ENCODE measurements at regions not wholly inside any gene's neighbourhood (a gene's known extent, or its start where the extent isn't known, plus 50 kb on each side); places are given as distances from the start of the nearest gene placed in this dataset.

DNA sequence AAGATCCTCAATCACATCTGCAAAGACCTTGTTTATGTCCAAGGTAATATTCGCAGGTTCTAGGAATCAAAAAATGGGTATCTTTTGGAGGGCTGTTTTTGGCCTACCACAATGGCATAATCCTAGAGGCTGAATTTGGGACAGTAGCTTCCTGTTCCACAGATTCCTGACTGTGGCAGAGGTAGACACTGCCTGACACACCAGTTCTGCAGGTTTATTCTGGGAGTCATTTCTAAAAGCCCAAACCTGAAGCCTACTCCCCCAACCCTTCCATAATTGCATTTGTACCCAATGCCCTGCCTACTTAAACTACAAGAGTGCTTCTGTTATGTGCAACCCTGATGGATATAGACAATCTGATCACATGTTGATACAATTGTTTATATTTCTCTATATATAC lies 378.9 kb downstream of the PCNX1 start:
- TF ChIP-seq, protein P1, sequence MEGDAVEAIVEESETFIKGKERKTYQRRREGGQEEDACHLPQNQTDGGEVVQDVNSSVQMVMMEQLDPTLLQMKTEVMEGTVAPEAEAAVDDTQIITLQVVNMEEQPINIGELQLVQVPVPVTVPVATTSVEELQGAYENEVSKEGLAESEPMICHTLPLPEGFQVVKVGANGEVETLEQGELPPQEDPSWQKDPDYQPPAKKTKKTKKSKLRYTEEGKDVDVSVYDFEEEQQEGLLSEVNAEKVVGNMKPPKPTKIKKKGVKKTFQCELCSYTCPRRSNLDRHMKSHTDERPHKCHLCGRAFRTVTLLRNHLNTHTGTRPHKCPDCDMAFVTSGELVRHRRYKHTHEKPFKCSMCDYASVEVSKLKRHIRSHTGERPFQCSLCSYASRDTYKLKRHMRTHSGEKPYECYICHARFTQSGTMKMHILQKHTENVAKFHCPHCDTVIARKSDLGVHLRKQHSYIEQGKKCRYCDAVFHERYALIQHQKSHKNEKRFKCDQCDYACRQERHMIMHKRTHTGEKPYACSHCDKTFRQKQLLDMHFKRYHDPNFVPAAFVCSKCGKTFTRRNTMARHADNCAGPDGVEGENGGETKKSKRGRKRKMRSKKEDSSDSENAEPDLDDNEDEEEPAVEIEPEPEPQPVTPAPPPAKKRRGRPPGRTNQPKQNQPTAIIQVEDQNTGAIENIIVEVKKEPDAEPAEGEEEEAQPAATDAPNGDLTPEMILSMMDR (conservative IDR thresholded peaks at IDR 0.05; ENCODE audit: low read length), result no peak
- no peak overlapping the region for H3K4me3 ChIP-seq (ENCODE audit: low read length)
- DNase-seq (ENCODE audit: low read depth), result no peak

DNA sequence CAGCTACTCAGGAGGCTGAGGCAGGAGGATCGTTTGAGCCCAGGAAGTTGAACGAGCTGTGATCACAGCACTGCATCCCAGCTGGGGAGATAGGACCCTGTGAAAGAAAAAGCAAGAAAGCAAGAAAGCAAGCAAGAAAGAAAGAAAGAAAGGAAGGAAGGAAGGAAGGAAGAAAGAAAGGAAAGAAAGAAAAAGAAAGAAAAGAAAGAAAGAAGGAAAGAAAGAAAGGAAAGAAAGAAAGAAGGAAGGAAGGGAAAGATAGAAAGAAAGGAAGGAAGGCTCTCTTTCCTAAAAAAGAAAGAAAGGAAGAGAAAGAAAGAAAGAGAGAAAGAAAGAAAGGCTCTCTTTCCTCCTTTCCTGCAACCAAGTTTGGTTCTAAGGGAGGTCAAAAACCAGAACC lies 380.3 kb downstream of the PCNX1 start:
- no peak overlapping the region for H3K4me3 ChIP-seq (ENCODE audit: low read length)
- no peak for DNase-seq (ENCODE audit: low read depth)
- TF ChIP-seq, protein P1 (conservative IDR thresholded peaks at IDR 0.05; ENCODE audit: low read length), result no peak

DNA sequence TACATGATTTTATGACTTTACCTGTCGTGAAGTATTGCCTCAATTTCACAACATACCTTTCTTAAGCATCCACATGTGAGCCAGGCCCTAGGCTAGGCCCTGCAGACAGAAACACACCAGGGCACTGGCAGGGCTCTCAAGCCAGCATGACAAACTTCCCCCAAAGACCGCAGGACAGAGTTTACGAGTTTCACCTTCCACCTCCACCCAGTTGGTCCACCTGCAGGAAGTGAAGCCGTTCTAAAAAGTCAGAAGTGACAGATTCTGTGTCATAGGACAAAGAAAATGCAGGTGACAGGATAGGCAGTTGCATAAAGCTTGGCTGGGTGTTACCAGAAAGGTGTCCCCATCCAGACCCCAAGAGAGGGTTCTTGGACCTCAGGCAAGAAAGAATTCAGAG lies 382.3 kb downstream of the PCNX1 start:
- no peak overlapping the region for H3K4me3 ChIP-seq (ENCODE audit: low read length)
- no peak for DNase-seq (ENCODE audit: low read depth)
- TF ChIP-seq, protein P1 (conservative IDR thresholded peaks at IDR 0.05; ENCODE audit: low read length), result no peak

DNA sequence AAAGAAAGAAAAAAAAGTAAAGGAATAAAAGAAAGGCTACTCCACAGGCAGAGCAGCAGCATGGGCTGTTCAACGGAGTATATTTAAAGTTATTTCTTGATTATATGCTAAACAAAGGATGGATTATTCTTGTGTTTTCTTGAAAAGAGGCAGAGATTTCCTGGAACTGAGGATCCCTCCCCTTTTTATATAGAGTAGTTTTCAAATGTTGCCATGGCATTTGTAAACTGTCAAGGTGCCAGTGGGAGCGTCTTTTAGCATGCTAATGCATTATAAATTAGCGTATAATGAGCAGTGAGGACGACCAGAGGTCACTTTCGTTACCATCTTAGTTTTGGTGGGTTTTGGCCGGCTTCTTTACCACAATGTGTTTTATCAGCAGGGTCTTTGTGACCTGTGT lies 383.0 kb downstream of the PCNX1 start:
- TF ChIP-seq, protein P1 (conservative IDR thresholded peaks at IDR 0.05; ENCODE audit: low read length), result no peak
- H3K4me3 ChIP-seq (ENCODE audit: low read length), result no peak overlapping the region
- DNase-seq (ENCODE audit: low read depth), result no peak

DNA sequence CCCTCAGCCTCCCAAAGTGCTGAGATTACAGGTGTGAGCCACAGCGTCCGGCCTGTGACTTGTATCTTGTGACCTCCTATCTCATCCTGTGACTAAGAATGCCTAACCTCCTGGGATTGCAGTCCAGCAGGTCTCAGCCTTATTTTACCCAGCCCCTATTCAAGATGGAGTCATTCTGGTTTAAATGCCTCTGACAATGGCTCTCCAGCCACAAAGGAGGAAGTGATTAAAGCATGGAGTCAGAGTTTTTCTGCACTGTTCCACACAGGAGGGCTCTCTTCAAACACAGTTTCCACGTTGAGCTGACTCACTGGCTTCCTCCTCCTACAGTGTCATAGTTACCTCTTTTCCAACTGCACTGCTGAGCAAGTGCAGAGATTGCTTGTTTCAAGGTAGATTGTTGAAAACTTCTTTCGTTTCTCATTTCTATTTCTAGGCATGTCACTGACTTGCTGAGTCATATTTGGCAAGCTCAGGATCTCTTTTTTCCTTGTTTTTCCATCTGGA lies 383.8 kb downstream of the PCNX1 start:
- H3K4me3 ChIP-seq (ENCODE audit: low read length), result no peak overlapping the region
- DNase-seq (ENCODE audit: low read depth), result peak; percentile 56
- TF ChIP-seq, protein P1 (conservative IDR thresholded peaks at IDR 0.05; ENCODE audit: low read length), result no peak

DNA sequence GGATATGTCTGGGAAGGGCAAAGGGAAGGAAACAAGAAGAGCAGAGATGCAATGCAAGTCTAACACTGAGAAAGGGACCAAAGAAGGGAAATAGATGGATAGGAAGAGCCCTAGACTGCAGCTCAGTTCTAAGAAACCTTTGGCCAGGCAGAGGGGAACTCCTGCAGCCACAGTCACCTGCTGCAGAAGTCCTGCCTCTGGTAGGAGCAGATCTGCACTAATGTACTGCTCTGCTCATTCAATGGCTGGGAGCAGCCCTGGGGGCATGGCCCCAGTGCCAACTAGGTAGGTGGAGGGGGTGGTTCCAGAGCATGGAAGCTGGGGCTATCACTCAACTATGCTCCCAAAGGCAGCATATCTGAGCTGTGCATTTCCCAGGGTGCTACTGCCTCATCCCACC lies 388.9 kb downstream of the PCNX1 start:
- no peak for DNase-seq (ENCODE audit: low read depth)
- TF ChIP-seq, protein P1 (conservative IDR thresholded peaks at IDR 0.05; ENCODE audit: low read length), result no peak
- no peak overlapping the region for H3K4me3 ChIP-seq (ENCODE audit: low read length)

DNA sequence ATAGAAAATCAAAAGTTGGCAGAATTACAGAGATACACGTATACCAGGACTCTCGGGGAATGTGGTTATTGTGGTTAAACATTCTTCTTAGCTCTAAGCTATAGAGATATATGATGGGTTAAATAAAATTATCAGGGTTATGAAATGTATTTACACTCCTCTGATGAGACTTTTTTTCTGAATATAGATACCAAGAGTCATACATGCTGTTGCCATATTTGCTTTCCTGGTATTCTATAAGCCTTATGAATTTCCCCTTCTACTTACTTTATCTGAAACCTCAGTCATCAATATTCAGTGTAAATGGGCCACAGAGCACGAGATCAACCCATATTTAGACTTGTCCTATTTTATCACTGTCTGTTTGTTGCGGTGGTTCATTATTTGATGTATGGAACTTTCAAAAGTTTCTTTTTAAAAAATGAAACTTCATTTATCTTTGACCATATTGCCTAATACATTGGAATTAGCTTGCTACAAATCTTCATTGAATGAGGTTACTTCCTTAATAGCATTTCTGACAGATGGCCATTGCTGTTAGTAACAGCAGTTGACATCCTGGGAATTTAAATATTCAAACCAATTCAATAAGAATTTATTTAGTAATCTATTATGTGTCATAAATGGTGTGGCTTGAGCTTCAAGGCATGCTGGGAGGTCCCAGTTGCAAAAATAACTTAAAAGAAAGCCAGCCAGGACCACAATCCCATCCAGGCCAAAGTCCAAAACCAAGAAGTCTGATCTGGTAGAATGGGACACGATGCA lies 393.5 kb downstream of the PCNX1 start:
- peak; percentile 83 for DNase-seq (ENCODE audit: low read depth)
- TF ChIP-seq, protein P1 (conservative IDR thresholded peaks at IDR 0.05; ENCODE audit: low read length), result no peak
- no peak overlapping the region for H3K4me3 ChIP-seq (ENCODE audit: low read length)
